Mesenchymal stem cell (in vitro differentiated cells and primary cell): ENCODE measurements at regions not wholly inside any gene's neighbourhood (a gene's known extent, or its start where the extent isn't known, plus 50 kb on each side); places are given as distances from the start of the nearest gene placed in this dataset.
"Not testable (repeated sequence)": the region's sequence is repeated elsewhere in the genome, so short reads cannot be mapped to it uniquely, and the experiment has no call there.

Experiments used
- DNase-seq: peaks from one replicate; pipeline ENCODE4 v3.0.0-alpha.2; 2013
- H2AFZ ChIP-seq: one replicate; pipeline ENCODE4 v1.6.1; 2013; ENCODE audit warnings: low read depth, mild to moderate bottlenecking, control low read depth, inconsistent platforms, low read length, moderate library complexity
- H2AK5ac ChIP-seq: 2 replicates; pipeline ENCODE4 v1.6.1; 2013; ENCODE audit warnings: low read length, moderate library complexity, mild to moderate bottlenecking, inconsistent platforms; ENCODE audit not compliant: severe bottlenecking
- H2BK120ac ChIP-seq: one replicate; pipeline ENCODE4 v1.6.1; 2013; ENCODE audit warnings: low read depth, mild to moderate bottlenecking, inconsistent platforms, low read length, moderate library complexity
- H2BK12ac ChIP-seq, 2 experiments: one replicate each; pipeline ENCODE4 v1.6.1; 2013; ENCODE audit warnings: inconsistent platforms in 2 of 2, low read length in 2 of 2, mild to moderate bottlenecking in 2 of 2, moderate library complexity in 2 of 2, control low read depth in 1 of 2
- H2BK15ac ChIP-seq: one replicate; pipeline ENCODE4 v1.6.1; 2013; ENCODE audit warnings: mild to moderate bottlenecking, low read depth, inconsistent platforms; ENCODE audit not compliant: poor library complexity, severe bottlenecking
- H2BK5ac ChIP-seq: 2 replicates; pipeline ENCODE4 v1.6.1; 2013; ENCODE audit warnings: low read depth, mild to moderate bottlenecking, low read length, control low read depth, inconsistent platforms; ENCODE audit not compliant: poor library complexity, severe bottlenecking
- H3K14ac ChIP-seq, 2 experiments: one replicate each; pipeline ENCODE4 v1.6.1; 2013; ENCODE audit warnings: inconsistent platforms in 2 of 2, low read length in 2 of 2, control low read depth in 1 of 2, mild to moderate bottlenecking in 1 of 2, moderate library complexity in 1 of 2
- H3K18ac ChIP-seq, 2 experiments: one replicate each; pipeline ENCODE4 v1.6.1; 2013; ENCODE audit warnings: inconsistent platforms in 2 of 2, low read length in 2 of 2, control low read depth in 1 of 2, low read depth in 1 of 2, mild to moderate bottlenecking in 1 of 2
- H3K23ac ChIP-seq, 2 experiments: one replicate each; pipeline ENCODE4 v1.6.1; 2013; ENCODE audit warnings: inconsistent platforms in 2 of 2, low read length in 2 of 2, mild to moderate bottlenecking in 2 of 2, moderate library complexity in 2 of 2, control low read depth in 1 of 2
- H3K27ac ChIP-seq: 2 replicates; pipeline ENCODE4 v1.5.1; 2013; ENCODE audit warnings: mild to moderate bottlenecking, moderate library complexity, low read length, control low read depth, inconsistent platforms; ENCODE audit not compliant: poor library complexity, severe bottlenecking
- H3K27me3 ChIP-seq, 2 experiments: 2 replicates each; pipeline versions ENCODE4 v1.6.1 to v1.7.0; 2013; ENCODE audit warnings: low read length in 2 of 2, mild to moderate bottlenecking in 2 of 2, moderate library complexity in 2 of 2, control low read depth in 1 of 2, inconsistent platforms in 1 of 2; ENCODE audit not compliant: control insufficient read depth in 1 of 2, insufficient read depth in 1 of 2
- H3K36me3 ChIP-seq, 2 experiments: 2 replicates each; pipeline versions ENCODE4 v1.6.1 to v1.7.0; 2013; ENCODE audit warnings: low read length in 2 of 2, control low read depth in 1 of 2, inconsistent platforms in 1 of 2, low read depth in 1 of 2, mild to moderate bottlenecking in 1 of 2; ENCODE audit not compliant: insufficient read depth in 2 of 2, control insufficient read depth in 1 of 2
- H3K4ac ChIP-seq, 2 experiments: one replicate each; pipeline ENCODE4 v1.6.1; 2013; ENCODE audit warnings: inconsistent platforms in 2 of 2, low read length in 2 of 2, mild to moderate bottlenecking in 2 of 2, moderate library complexity in 2 of 2, control low read depth in 1 of 2, low read depth in 1 of 2
- H3K4me1 ChIP-seq: 2 replicates; pipeline ENCODE4 v1.6.1; 2013; ENCODE audit warnings: low read depth, low read length, control low read depth; ENCODE audit not compliant: control insufficient read depth, insufficient read depth
- H3K4me2 ChIP-seq: 2 replicates; pipeline ENCODE4 v1.6.1; 2013; ENCODE audit warnings: low read length, mild to moderate bottlenecking, inconsistent platforms; ENCODE audit not compliant: poor library complexity, severe bottlenecking
- H3K4me3 ChIP-seq, 2 experiments: 2 replicates each; pipeline versions ENCODE4 v1.5.1 to v1.7.0; 2013; ENCODE audit warnings: low read length in 2 of 2, mild to moderate bottlenecking in 2 of 2, control low read depth in 1 of 2, low read depth in 1 of 2; ENCODE audit not compliant: insufficient read depth in 1 of 2
- H3K79me1 ChIP-seq: replicated peaks from 2 replicates; pipeline ENCODE4 v1.6.1; 2013; ENCODE audit warnings: mild to moderate bottlenecking, control low read depth, low read length, inconsistent platforms; ENCODE audit not compliant: poor library complexity, severe bottlenecking
- H3K9ac ChIP-seq: 2 replicates; pipeline ENCODE4 v1.7.0; 2013; ENCODE audit warnings: mild to moderate bottlenecking, low read length, moderate library complexity
- H3K9me3 ChIP-seq: 2 replicates; pipeline ENCODE4 v1.7.0; 2013; ENCODE audit warnings: mild to moderate bottlenecking, low read length; ENCODE audit not compliant: control insufficient read depth
- H4K8ac ChIP-seq: one replicate; pipeline ENCODE4 v1.6.1; 2013; ENCODE audit warnings: inconsistent platforms, mild to moderate bottlenecking, low read length, moderate library complexity
- H4K91ac ChIP-seq: one replicate; pipeline ENCODE4 v1.6.1; 2013; ENCODE audit warnings: mild to moderate bottlenecking, low read length, inconsistent platforms
- WGBS: methylation state at CpG from one replicate; pipeline ENCODE4 v1.1.7; 2013; ENCODE audit warnings: mixed read lengths; 5-methylcytosine and 5-hydroxymethylcytosine counted together

- H3K23ac ChIP-seq, H3K79me1 ChIP-seq, H4K8ac ChIP-seq, H2BK12ac ChIP-seq, H2AK5ac ChIP-seq, H3K4me3 ChIP-seq, H2BK120ac ChIP-seq, H2AFZ ChIP-seq, H2BK15ac ChIP-seq, H3K4me1 ChIP-seq, H3K4ac ChIP-seq, H3K36me3 ChIP-seq, H3K18ac ChIP-seq, H2BK5ac ChIP-seq, DNase-seq, H3K27ac ChIP-seq, H3K9ac ChIP-seq, H4K91ac ChIP-seq, H3K27me3 ChIP-seq, H3K9me3 ChIP-seq, H3K4me2 ChIP-seq, H3K14ac ChIP-seq: not testable (repeated sequence)
- WGBS, result 78% methylated on average over 6 of the region's 6 CpGs
These were observed 668.6 kb downstream of the SUCLG1 start for GRCh38 chr2:83790467-83790866.

- WGBS, result 79% methylated on average over 2 of the region's 2 CpGs
- H3K4me1 ChIP-seq, H3K27me3 ChIP-seq, DNase-seq, H2BK12ac ChIP-seq, H3K14ac ChIP-seq, H2AK5ac ChIP-seq, H4K91ac ChIP-seq, H3K79me1 ChIP-seq, H3K4ac ChIP-seq, H3K4me3 ChIP-seq, H2BK120ac ChIP-seq, H3K36me3 ChIP-seq, H3K23ac ChIP-seq, H2BK15ac ChIP-seq, H3K27ac ChIP-seq, H4K8ac ChIP-seq, H3K4me2 ChIP-seq, H3K9me3 ChIP-seq, H2AFZ ChIP-seq, H3K9ac ChIP-seq, H3K18ac ChIP-seq, H2BK5ac ChIP-seq: not testable (repeated sequence)
These were observed 669.4 kb downstream of the SUCLG1 start for GRCh38 chr2:83789674-83790073.

DNA sequence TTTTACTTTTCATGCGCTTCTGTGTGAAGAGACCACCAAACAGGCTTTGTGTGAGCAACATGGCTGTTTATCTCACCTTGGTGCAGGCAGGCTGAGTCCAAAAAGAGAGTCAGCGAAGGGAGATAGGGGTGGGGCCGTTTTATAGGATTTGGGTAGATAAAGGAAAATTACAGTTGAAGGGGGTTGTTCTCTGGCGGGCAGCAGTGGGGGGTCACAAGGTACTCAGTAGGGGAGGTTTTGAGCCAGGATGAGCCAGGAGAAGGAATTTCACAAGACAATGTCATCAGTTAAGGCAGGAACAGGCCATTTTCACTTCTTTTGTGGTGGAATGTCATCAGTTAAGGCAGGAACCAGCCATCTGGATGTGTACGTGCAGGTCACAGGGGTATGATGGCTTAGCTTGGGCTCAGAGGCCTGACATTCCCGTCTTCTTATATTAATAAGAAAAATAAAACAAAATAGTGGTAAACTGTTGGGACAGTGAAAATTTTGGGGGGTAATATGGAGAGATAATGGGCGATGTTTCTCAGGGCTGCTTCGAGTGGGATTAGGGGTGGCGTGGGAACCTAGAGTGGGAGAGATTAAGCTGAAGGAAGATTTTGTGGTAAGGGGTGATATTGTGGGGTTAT lies 670.0 kb downstream of the SUCLG1 start:
- H3K27ac ChIP-seq, H2BK5ac ChIP-seq, H3K14ac ChIP-seq, H3K4me1 ChIP-seq, H3K9ac ChIP-seq, H3K27me3 ChIP-seq, H3K18ac ChIP-seq, H3K9me3 ChIP-seq, H2BK120ac ChIP-seq, H4K91ac ChIP-seq, H3K4me2 ChIP-seq, H2AK5ac ChIP-seq, H2BK15ac ChIP-seq, H3K36me3 ChIP-seq, H2BK12ac ChIP-seq, H2AFZ ChIP-seq, H3K4ac ChIP-seq, H3K4me3 ChIP-seq, H4K8ac ChIP-seq, DNase-seq, H3K23ac ChIP-seq, H3K79me1 ChIP-seq: not testable (repeated sequence)
- WGBS, result 70% methylated on average over 7 of the region's 9 CpGs

GRCh38 chr2:83787189-83787588 lies 671.9 kb downstream of the SUCLG1 start:
- H3K4ac ChIP-seq, result no peak overlapping the region
- H4K91ac ChIP-seq, result no peak overlapping the region
- H2BK120ac ChIP-seq, result no peak overlapping the region
- no peak overlapping the region for H3K4me2 ChIP-seq
- no peak overlapping the region for H2BK12ac ChIP-seq
- no peak overlapping the region for H2AK5ac ChIP-seq
- no peak overlapping the region for H3K23ac ChIP-seq
- peaks cover under 1% of the 10 kb centered on the region for H3K9me3 ChIP-seq
- no peak overlapping the region for H2AFZ ChIP-seq
- no peak for DNase-seq
- no peak overlapping the region for H3K27ac ChIP-seq
- no peak overlapping the region for H3K9ac ChIP-seq
- H3K27me3 ChIP-seq, result no peaks in the 10 kb centered on the region
- no peak overlapping the region for H3K18ac ChIP-seq
- no CpG with 5 or more reads among the region's 1 CpG for WGBS
- H3K36me3 ChIP-seq, result no peaks in the 10 kb centered on the region
- H3K4me3 ChIP-seq, result no peak overlapping the region
- H4K8ac ChIP-seq, result no peak overlapping the region
- H2BK5ac ChIP-seq, result no peak overlapping the region
- no peaks in the 10 kb centered on the region for H3K4me1 ChIP-seq
- H3K79me1 ChIP-seq, result no peaks in the 10 kb centered on the region
- no peak overlapping the region for H3K14ac ChIP-seq
- H2BK15ac ChIP-seq, result no peak overlapping the region
